ENCODE measurements at regions not wholly inside any gene's neighbourhood (a gene's known extent, or its start where the extent isn't known, plus 50 kb on each side); places are given as distances from the start of the nearest gene placed in this dataset.

DNA sequence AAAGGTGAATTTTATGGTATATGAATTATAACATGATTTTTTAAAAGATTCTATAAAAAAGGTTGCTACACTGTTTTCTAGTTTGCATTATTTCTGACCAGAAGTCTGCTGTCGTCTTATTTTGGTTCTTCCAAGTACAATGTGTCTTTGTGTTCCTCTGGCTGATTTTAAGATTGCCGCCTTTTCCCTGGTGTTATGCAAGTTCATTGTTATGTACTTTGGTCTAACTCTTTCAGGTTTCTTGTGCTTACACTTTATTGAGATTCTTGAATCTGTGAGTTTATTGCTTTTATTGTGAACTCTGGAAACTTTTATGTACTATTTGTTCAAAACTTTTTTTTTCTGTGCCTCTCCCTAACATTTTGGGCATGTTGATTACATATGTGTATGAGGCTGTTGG, 109.8 kb downstream of the RFX6 start:
- peaks cover 6% of the 10 kb centered on the region for H3K9me3 Mint-ChIP-seq (ENCODE audit: insufficient read depth)
- H3K4me1 Mint-ChIP-seq: no peaks in the 10 kb centered on the region
- H3K27ac Mint-ChIP-seq: no peak overlapping the region
- TF ChIP-seq, protein P1, sequence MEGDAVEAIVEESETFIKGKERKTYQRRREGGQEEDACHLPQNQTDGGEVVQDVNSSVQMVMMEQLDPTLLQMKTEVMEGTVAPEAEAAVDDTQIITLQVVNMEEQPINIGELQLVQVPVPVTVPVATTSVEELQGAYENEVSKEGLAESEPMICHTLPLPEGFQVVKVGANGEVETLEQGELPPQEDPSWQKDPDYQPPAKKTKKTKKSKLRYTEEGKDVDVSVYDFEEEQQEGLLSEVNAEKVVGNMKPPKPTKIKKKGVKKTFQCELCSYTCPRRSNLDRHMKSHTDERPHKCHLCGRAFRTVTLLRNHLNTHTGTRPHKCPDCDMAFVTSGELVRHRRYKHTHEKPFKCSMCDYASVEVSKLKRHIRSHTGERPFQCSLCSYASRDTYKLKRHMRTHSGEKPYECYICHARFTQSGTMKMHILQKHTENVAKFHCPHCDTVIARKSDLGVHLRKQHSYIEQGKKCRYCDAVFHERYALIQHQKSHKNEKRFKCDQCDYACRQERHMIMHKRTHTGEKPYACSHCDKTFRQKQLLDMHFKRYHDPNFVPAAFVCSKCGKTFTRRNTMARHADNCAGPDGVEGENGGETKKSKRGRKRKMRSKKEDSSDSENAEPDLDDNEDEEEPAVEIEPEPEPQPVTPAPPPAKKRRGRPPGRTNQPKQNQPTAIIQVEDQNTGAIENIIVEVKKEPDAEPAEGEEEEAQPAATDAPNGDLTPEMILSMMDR (IDR thresholded peaks at IDR 0.05): no peak
- no peak for TF ChIP-seq EZH2 (IDR thresholded peaks at IDR 0.05; ENCODE audit: borderline replicate concordance, insufficient read depth, low read depth, low read length, poor library complexity, severe bottlenecking)
- Histone ChIP-seq H3K4me3 (ENCODE audit: control extremely low read depth in 1 of 5, extremely low read depth in 1 of 5, insufficient read depth in 1 of 5, low read depth in 2 of 5, low read length in 4 of 5) (no peak overlapping the region), H3K27ac (ENCODE audit: low read length in 2 of 2) (no peak overlapping the region), H3K36me3 (replicated peaks in 1 of 2; ENCODE audit: control extremely low read depth in 1 of 2, control insufficient read depth in 1 of 2, extremely low read depth in 1 of 2, insufficient read depth in 2 of 2, low read length in 1 of 2) (no peaks in the 10 kb centered on the region), H3K27me3 (replicated peaks in 1 of 4; ENCODE audit: control extremely low read depth in 1 of 4, control insufficient read depth in 3 of 4, insufficient read depth in 4 of 4, low read length in 3 of 4) (no peaks in the 10 kb centered on the region), H2AFZ (ENCODE audit: insufficient read depth, low read depth, low read length, poor library complexity, severe bottlenecking) (no peak overlapping the region), H3K9me3 (ENCODE audit: control extremely low read depth in 1 of 3, control insufficient read depth in 2 of 3, insufficient read depth in 1 of 3, low read length in 2 of 3) (peaks cover 0 to 5% (median 0%) of the 10 kb centered on the region in 3 donors), H3K9ac (ENCODE audit: low read length) (no peak overlapping the region), H3K79me2 (ENCODE audit: control insufficient read depth, insufficient read depth, low read length) (no peaks in the 10 kb centered on the region), H3K4me1 (ENCODE audit: control insufficient read depth in 2 of 2, insufficient read depth in 2 of 2, low read length in 2 of 2) (no peaks in the 10 kb centered on the region), H3K4me2 (replicated peaks; ENCODE audit: low read depth, low read length, poor library complexity, severe bottlenecking) (no peak overlapping the region), H4K20me1 (ENCODE audit: control insufficient read depth, insufficient read depth, low read length, poor library complexity, severe bottlenecking) (no peaks in the 10 kb centered on the region)
- intact Hi-C loops (cut with micrococcal nuclease): no loop called here
- DNase-seq (no peak), ATAC-seq (ENCODE audit: low read depth) (no peak)
- ChIA-PET CTCF (no interaction called here), POLR2A (no interaction called here)
- no peak overlapping the region for H3K4me3 Mint-ChIP-seq
- WGBS (ENCODE audit: insufficient coverage): 71% methylated on average over 2 of the region's 2 CpGs
- no peaks in the 10 kb centered on the region for H3K27me3 Mint-ChIP-seq

- H3K27ac ChIP-seq (ENCODE audit: low read length in 2 of 2): no peak overlapping the region
- H3K9me3 ChIP-seq (ENCODE audit: control extremely low read depth in 1 of 3, control insufficient read depth in 2 of 3, insufficient read depth in 1 of 3, low read length in 2 of 3): no peaks in the 10 kb centered on the region
- no peaks in the 10 kb centered on the region for H3K4me1 Mint-ChIP-seq
- peaks cover 3% of the 10 kb centered on the region for H3K9me3 Mint-ChIP-seq (ENCODE audit: insufficient read depth)
- no peaks in the 10 kb centered on the region for H3K27me3 Mint-ChIP-seq
- WGBS (ENCODE audit: insufficient coverage): no CpG with 5 or more reads among the region's 1 CpG
- no peak overlapping the region for H3K9ac ChIP-seq (ENCODE audit: low read length)
- H3K4me2 ChIP-seq (replicated peaks; ENCODE audit: low read depth, low read length, poor library complexity, severe bottlenecking): no peak overlapping the region
- POLR2A ChIA-PET: no interaction called here
- intact Hi-C loops (cut with micrococcal nuclease): no loop called here
- CTCF ChIA-PET: no interaction called here
- H4K20me1 ChIP-seq (ENCODE audit: control insufficient read depth, insufficient read depth, low read length, poor library complexity, severe bottlenecking): no peaks in the 10 kb centered on the region
- no peaks in the 10 kb centered on the region for H3K79me2 ChIP-seq (ENCODE audit: control insufficient read depth, insufficient read depth, low read length)
- no peak for ATAC-seq (ENCODE audit: low read depth)
- no peak overlapping the region for H3K27ac Mint-ChIP-seq
- H3K27me3 ChIP-seq (replicated peaks in 1 of 4; ENCODE audit: control extremely low read depth in 1 of 4, control insufficient read depth in 3 of 4, insufficient read depth in 4 of 4, low read length in 3 of 4): no peaks in the 10 kb centered on the region
- H3K4me3 ChIP-seq (ENCODE audit: control extremely low read depth in 1 of 5, extremely low read depth in 1 of 5, insufficient read depth in 1 of 5, low read depth in 2 of 5, low read length in 4 of 5): no peak overlapping the region
- no peak for TF ChIP-seq EZH2 (IDR thresholded peaks at IDR 0.05; ENCODE audit: borderline replicate concordance, insufficient read depth, low read depth, low read length, poor library complexity, severe bottlenecking)
- TF ChIP-seq, protein P1 (IDR thresholded peaks at IDR 0.05): no peak
- H3K4me3 Mint-ChIP-seq: no peak overlapping the region
- H3K36me3 ChIP-seq (replicated peaks in 1 of 2; ENCODE audit: control extremely low read depth in 1 of 2, control insufficient read depth in 1 of 2, extremely low read depth in 1 of 2, insufficient read depth in 2 of 2, low read length in 1 of 2): no peaks in the 10 kb centered on the region
- H3K4me1 ChIP-seq (ENCODE audit: control insufficient read depth in 2 of 2, insufficient read depth in 2 of 2, low read length in 2 of 2): no peaks in the 10 kb centered on the region
- no peak for DNase-seq
- H2AFZ ChIP-seq (ENCODE audit: insufficient read depth, low read depth, low read length, poor library complexity, severe bottlenecking): no peak overlapping the region
These were observed 113.6 kb downstream of the RFX6 start for GRCh38 chr6:116990679-116991078.

Data from B cell (primary cell).